ENCODE measurements at regions not wholly inside any gene's neighbourhood (a gene's known extent, or its start where the extent isn't known, plus 50 kb on each side); places are given as distances from the start of the nearest gene placed in this dataset.

DNA sequence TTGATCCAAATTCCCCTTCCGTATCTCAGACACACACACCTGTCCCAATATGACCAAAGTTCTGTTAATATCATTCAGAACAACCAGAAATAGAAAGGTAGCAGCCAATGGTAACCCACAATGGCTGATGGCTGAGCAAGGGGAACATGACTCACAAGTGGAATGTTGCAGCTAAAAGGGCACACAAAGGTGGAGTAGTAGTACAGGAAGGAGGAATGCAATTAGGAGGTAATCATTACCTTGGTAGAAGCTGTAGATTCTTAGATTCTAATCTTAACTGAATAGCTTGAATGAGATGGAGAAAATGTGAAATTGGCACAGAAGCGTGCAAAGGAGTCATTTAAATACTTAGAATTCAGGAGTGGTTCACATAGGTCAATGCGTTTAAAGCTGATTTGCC lies 347.9 kb downstream of the NR2F2 start:
- WGBS (ENCODE audit: insufficient coverage, low coverage, missing lambda C conversion rate) = 0% methylated on average over 3 of the region's 3 CpGs
- H3K27ac ChIP-seq (ENCODE audit: extremely low read depth, low read depth, low read length) = no peak overlapping the region
- H3K4me2 ChIP-seq (ENCODE audit: insufficient read depth, low read length) = no peak overlapping the region
- H2AFZ ChIP-seq (ENCODE audit: low read depth, low read length) = no peak overlapping the region
- H3K4me3 ChIP-seq = no peak overlapping the region
- FAIRE-seq = no peak
- H3K27me3 ChIP-seq (ENCODE audit: control insufficient read depth in 2 of 2, insufficient read depth in 2 of 2, low read length in 2 of 2) = no peaks in the 10 kb centered on the region
- ChIA-PET POLR2A (interaction anchor here (0.6 kb wide), 1 partner anchor 106 kb away, joined by 4 read pairs; no protein-coding TSS in a partner anchor), CTCF (ENCODE audit: low intra/inter-chr PET ratio) (no interaction called here)
- ATAC-seq = no peak
- intact Hi-C loops (cut with micrococcal nuclease) (no loop called here), in situ Hi-C loops (cut with MboI) (no loop called here)
- no peak for DNase-seq (ENCODE audit: extremely low read depth in 1 of 4, low spot score in 3 of 4)
- peaks cover 2% of the 10 kb centered on the region for H3K9me1 ChIP-seq (ENCODE audit: control insufficient read depth, insufficient read depth, low read length)
- no peaks in the 10 kb centered on the region for H3K79me2 ChIP-seq (ENCODE audit: control insufficient read depth, insufficient read depth, low read length)
- no peaks in the 10 kb centered on the region for H3K4me1 ChIP-seq (replicated peaks in 1 of 2; ENCODE audit: control insufficient read depth in 2 of 2, insufficient read depth in 2 of 2, low read length in 2 of 2)
- H3K36me3 ChIP-seq (ENCODE audit: control insufficient read depth, insufficient read depth, low read length) = no peaks in the 10 kb centered on the region
- no peaks in the 10 kb centered on the region for H3K9me3 ChIP-seq (replicated peaks; ENCODE audit: control insufficient read depth, insufficient read depth, low read depth, low read length)
- TF ChIP-seq HNRNPUL1 (IDR thresholded peaks at IDR 0.05; ENCODE audit: low read length) (no peak), MIER1 (IDR thresholded peaks at IDR 0.05; ENCODE audit: low read depth) (no peak), TSHZ1 (CRISPR knock-in tag; IDR thresholded peaks at IDR 0.05) (no peak), ARID4B (CRISPR knock-in tag; IDR thresholded peaks at IDR 0.05) (no peak), NELFE (IDR thresholded peaks at IDR 0.05; ENCODE audit: insufficient read depth, insufficient read length) (no peak), KDM1A (IDR thresholded peaks at IDR 0.05) (no peak), USF2 (CRISPR knock-in tag; IDR thresholded peaks at IDR 0.05) (no peak), ZNF830 (CRISPR knock-in tag; IDR thresholded peaks at IDR 0.05) (no peak), CAMTA2 (CRISPR knock-in tag; conservative IDR thresholded peaks at IDR 0.05) (no peak)
- TF ChIP-seq, protein P1, sequence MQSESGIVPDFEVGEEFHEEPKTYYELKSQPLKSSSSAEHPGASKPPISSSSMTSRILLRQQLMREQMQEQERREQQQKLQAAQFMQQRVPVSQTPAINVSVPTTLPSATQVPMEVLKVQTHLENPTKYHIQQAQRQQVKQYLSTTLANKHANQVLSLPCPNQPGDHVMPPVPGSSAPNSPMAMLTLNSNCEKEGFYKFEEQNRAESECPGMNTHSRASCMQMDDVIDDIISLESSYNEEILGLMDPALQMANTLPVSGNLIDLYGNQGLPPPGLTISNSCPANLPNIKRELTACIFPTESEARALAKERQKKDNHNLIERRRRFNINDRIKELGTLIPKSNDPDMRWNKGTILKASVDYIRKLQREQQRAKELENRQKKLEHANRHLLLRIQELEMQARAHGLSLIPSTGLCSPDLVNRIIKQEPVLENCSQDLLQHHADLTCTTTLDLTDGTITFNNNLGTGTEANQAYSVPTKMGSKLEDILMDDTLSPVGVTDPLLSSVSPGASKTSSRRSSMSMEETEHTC (IDR thresholded peaks at IDR 0.05) = no peak
- BruUV-seq (replicated peaks) = no TSS peak
- H3K9ac ChIP-seq (ENCODE audit: insufficient read depth in 1 of 2, low read depth in 2 of 2, low read length in 2 of 2) = no peak overlapping the region
- H4K20me1 ChIP-seq (replicated peaks; ENCODE audit: control insufficient read depth, insufficient read depth, low read length) = no peaks in the 10 kb centered on the region

All from K562 (cell line).